ENCODE measurements at regions not wholly inside any gene's neighbourhood (a gene's known extent, or its start where the extent isn't known, plus 50 kb on each side); places are given as distances from the start of the nearest gene placed in this dataset.
A peak's percentile ranks its signal among the peaks of the same experiment; 100 is the strongest.

DNA sequence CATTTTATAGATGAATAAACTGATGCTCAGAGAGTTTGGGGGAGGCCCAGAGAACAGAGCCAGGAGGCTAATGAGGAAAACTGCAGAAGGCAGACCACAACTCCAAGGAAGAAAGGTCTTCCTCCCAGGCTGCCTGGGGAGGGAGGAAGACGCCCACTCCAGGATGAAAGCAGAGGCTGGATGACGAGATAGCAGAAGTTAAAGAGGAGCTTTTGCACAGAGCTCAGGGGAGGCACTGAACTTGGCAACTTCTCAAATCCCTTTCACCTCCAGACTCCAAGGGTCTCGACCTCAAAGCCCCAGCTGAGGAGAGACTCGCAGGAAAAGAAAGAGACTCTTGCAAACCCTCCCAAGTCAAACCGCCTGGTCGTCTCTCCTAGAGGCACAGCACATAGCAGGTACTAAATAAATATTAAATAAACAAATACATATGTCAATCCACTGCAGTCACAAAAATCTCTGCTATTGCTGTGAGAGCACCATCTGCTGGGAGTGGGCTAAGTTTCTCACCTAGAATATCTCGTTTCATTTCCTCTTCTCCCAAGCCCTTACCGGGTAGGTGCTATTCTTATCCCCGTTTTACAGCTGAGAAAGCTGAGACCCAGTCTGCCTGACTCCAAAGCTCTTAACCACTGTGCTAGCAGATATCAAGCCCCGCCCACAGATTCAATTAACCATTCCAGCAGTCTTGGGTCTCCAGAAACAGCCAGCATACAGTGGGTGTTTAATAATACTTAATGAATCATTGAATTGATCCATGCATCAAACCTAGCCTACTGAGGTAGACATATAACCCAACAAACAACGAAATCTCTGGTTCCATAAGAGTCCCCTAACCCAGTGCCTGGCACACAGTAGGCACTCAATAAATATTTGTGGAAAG is 97.8 kb upstream of the HAND1 start:
- Histone ChIP-seq H3K4me2 (ENCODE audit: low read depth, low read length, poor library complexity, severe bottlenecking) (peak overlapping the region; percentile 17), H4K20me1 (ENCODE audit: insufficient read depth, low read depth, low read length) (peaks cover 3% of the 10 kb centered on the region; the same call in 1 of the 2 replicates), H2AFZ (ENCODE audit: low read length) (no peak overlapping the region)

GRCh38 chr5:154573011-154573410 is 95.0 kb upstream of the HAND1 start:
- no peaks in the 10 kb centered on the region for H3K79me2 ChIP-seq (ENCODE audit: low read length)

More for the DNA sequence above, 97.8 kb upstream of the HAND1 start:
- H3K36me3 ChIP-seq (ENCODE audit: insufficient read depth, low read length) = no peaks in the 10 kb centered on the region
- H3K4me1 ChIP-seq (ENCODE audit: low read length) = peaks cover 12% of the 10 kb centered on the region
- H3K4me3 ChIP-seq (ENCODE audit: low read length) = no peak overlapping the region
- no peak overlapping the region for H3K27ac ChIP-seq (ENCODE audit: low read length)
- no peaks in the 10 kb centered on the region for H3K27me3 ChIP-seq (ENCODE audit: low read length)
- no peak overlapping the region for H3K9ac ChIP-seq (ENCODE audit: low read length)
- H3K9me2 ChIP-seq (replicated peaks; ENCODE audit: insufficient read depth, low read length) = no peaks in the 10 kb centered on the region
- DNase-seq = peak; percentile 80
- no peaks in the 10 kb centered on the region for H3K79me2 ChIP-seq (ENCODE audit: low read length)
- H3K9me3 ChIP-seq (ENCODE audit: low read length) = no peaks in the 10 kb centered on the region

GRCh38 chr5:154571325-154572035 is 93.5 kb upstream of the HAND1 start:
- H4K20me1 ChIP-seq (ENCODE audit: insufficient read depth, low read depth, low read length) = peaks cover 3% of the 10 kb centered on the region; the same call in 1 of the 2 replicates
- H2AFZ ChIP-seq (ENCODE audit: low read length) = no peak overlapping the region

More at GRCh38 chr5:154573011-154573410, 95.0 kb upstream of the HAND1 start:
- Histone ChIP-seq H3K4me2 (ENCODE audit: low read depth, low read length, poor library complexity, severe bottlenecking) (no peak overlapping the region), H3K9me2 (replicated peaks; ENCODE audit: insufficient read depth, low read length) (no peaks in the 10 kb centered on the region), H3K9ac (ENCODE audit: low read length) (no peak overlapping the region), H3K36me3 (ENCODE audit: insufficient read depth, low read length) (no peaks in the 10 kb centered on the region), H4K20me1 (ENCODE audit: insufficient read depth, low read depth, low read length) (peaks cover 3% of the 10 kb centered on the region; the same call in 1 of the 2 replicates), H3K4me1 (ENCODE audit: low read length) (peaks cover 12% of the 10 kb centered on the region), H2AFZ (ENCODE audit: low read length) (no peak overlapping the region), H3K4me3 (ENCODE audit: low read length) (no peak overlapping the region), H3K27me3 (ENCODE audit: low read length) (no peaks in the 10 kb centered on the region), H3K9me3 (ENCODE audit: low read length) (no peaks in the 10 kb centered on the region), H3K27ac (ENCODE audit: low read length) (no peak overlapping the region)
- DNase-seq = peak; percentile 12

GRCh38 chr5:154570572-154571324 is 92.7 kb upstream of the HAND1 start:
- Histone ChIP-seq H3K27me3 (ENCODE audit: low read length) (no peaks in the 10 kb centered on the region), H3K4me2 (ENCODE audit: low read depth, low read length, poor library complexity, severe bottlenecking) (no peak overlapping the region), H3K27ac (ENCODE audit: low read length) (no peak overlapping the region), H3K9me2 (replicated peaks; ENCODE audit: insufficient read depth, low read length) (no peaks in the 10 kb centered on the region), H2AFZ (ENCODE audit: low read length) (no peak overlapping the region), H3K9me3 (ENCODE audit: low read length) (no peaks in the 10 kb centered on the region), H3K4me1 (ENCODE audit: low read length) (peaks cover 5% of the 10 kb centered on the region), H4K20me1 (ENCODE audit: insufficient read depth, low read depth, low read length) (no peaks in the 10 kb centered on the region), H3K36me3 (ENCODE audit: insufficient read depth, low read length) (no peaks in the 10 kb centered on the region), H3K9ac (ENCODE audit: low read length) (no peak overlapping the region), H3K4me3 (ENCODE audit: low read length) (no peak overlapping the region), H3K79me2 (ENCODE audit: low read length) (no peaks in the 10 kb centered on the region)
- DNase-seq = peak; percentile 33

More at GRCh38 chr5:154571325-154572035, 93.5 kb upstream of the HAND1 start:
- Histone ChIP-seq H3K4me2 (ENCODE audit: low read depth, low read length, poor library complexity, severe bottlenecking) (no peak overlapping the region), H3K4me3 (ENCODE audit: low read length) (no peak overlapping the region), H3K4me1 (ENCODE audit: low read length) (peaks cover 12% of the 10 kb centered on the region), H3K36me3 (ENCODE audit: insufficient read depth, low read length) (no peaks in the 10 kb centered on the region), H3K27me3 (ENCODE audit: low read length) (no peaks in the 10 kb centered on the region), H3K9ac (ENCODE audit: low read length) (no peak overlapping the region), H3K79me2 (ENCODE audit: low read length) (no peaks in the 10 kb centered on the region), H3K27ac (ENCODE audit: low read length) (no peak overlapping the region), H3K9me2 (replicated peaks; ENCODE audit: insufficient read depth, low read length) (no peaks in the 10 kb centered on the region), H3K9me3 (ENCODE audit: low read length) (no peaks in the 10 kb centered on the region)
- DNase-seq = peak; percentile 0

GRCh38 chr5:154568589-154568988 is 90.6 kb upstream of the HAND1 start:
- Histone ChIP-seq H3K4me3 (ENCODE audit: low read length) (no peak overlapping the region), H3K36me3 (ENCODE audit: insufficient read depth, low read length) (no peaks in the 10 kb centered on the region), H3K4me2 (ENCODE audit: low read depth, low read length, poor library complexity, severe bottlenecking) (no peak overlapping the region), H3K79me2 (ENCODE audit: low read length) (no peaks in the 10 kb centered on the region), H4K20me1 (ENCODE audit: insufficient read depth, low read depth, low read length) (no peaks in the 10 kb centered on the region), H3K9me2 (replicated peaks; ENCODE audit: insufficient read depth, low read length) (no peaks in the 10 kb centered on the region), H3K27ac (ENCODE audit: low read length) (no peak overlapping the region), H2AFZ (ENCODE audit: low read length) (no peak overlapping the region), H3K27me3 (ENCODE audit: low read length) (no peaks in the 10 kb centered on the region), H3K9me3 (ENCODE audit: low read length) (no peaks in the 10 kb centered on the region), H3K9ac (ENCODE audit: low read length) (no peak overlapping the region), H3K4me1 (ENCODE audit: low read length) (no peaks in the 10 kb centered on the region)
- peak; percentile 17 for DNase-seq

- Histone ChIP-seq H3K9me2 (replicated peaks; ENCODE audit: insufficient read depth, low read length) (no peaks in the 10 kb centered on the region), H3K4me1 (ENCODE audit: low read length) (no peaks in the 10 kb centered on the region), H3K27me3 (ENCODE audit: low read length) (no peaks in the 10 kb centered on the region), H2AFZ (ENCODE audit: low read length) (no peak overlapping the region), H3K27ac (ENCODE audit: low read length) (no peak overlapping the region), H3K36me3 (ENCODE audit: insufficient read depth, low read length) (no peaks in the 10 kb centered on the region), H3K4me2 (ENCODE audit: low read depth, low read length, poor library complexity, severe bottlenecking) (no peak overlapping the region), H3K9ac (ENCODE audit: low read length) (no peak overlapping the region), H4K20me1 (ENCODE audit: insufficient read depth, low read depth, low read length) (no peaks in the 10 kb centered on the region), H3K9me3 (ENCODE audit: low read length) (no peaks in the 10 kb centered on the region), H3K4me3 (ENCODE audit: low read length) (no peak overlapping the region), H3K79me2 (ENCODE audit: low read length) (no peaks in the 10 kb centered on the region)
- peak; percentile 15 for DNase-seq
Observed at GRCh38 chr5:154567155-154567554, 89.1 kb upstream of the HAND1 start.

GRCh38 chr5:154566146-154566680 is 88.2 kb upstream of the HAND1 start:
- Histone ChIP-seq H3K27me3 (ENCODE audit: low read length) (no peaks in the 10 kb centered on the region), H3K4me2 (ENCODE audit: low read depth, low read length, poor library complexity, severe bottlenecking) (no peak overlapping the region), H3K79me2 (ENCODE audit: low read length) (no peaks in the 10 kb centered on the region), H3K27ac (ENCODE audit: low read length) (no peak overlapping the region), H3K36me3 (ENCODE audit: insufficient read depth, low read length) (no peaks in the 10 kb centered on the region), H3K4me1 (ENCODE audit: low read length) (no peaks in the 10 kb centered on the region), H4K20me1 (ENCODE audit: insufficient read depth, low read depth, low read length) (no peaks in the 10 kb centered on the region), H2AFZ (ENCODE audit: low read length) (no peak overlapping the region), H3K9me3 (ENCODE audit: low read length) (no peaks in the 10 kb centered on the region), H3K9ac (ENCODE audit: low read length) (no peak overlapping the region), H3K4me3 (ENCODE audit: low read length) (no peak overlapping the region), H3K9me2 (replicated peaks; ENCODE audit: insufficient read depth, low read length) (no peaks in the 10 kb centered on the region)
- no peak for DNase-seq

Data from Karpas-422 (cell line).